PC-9 (cell line): ENCODE measurements at regions not wholly inside any gene's neighbourhood (a gene's known extent, or its start where the extent isn't known, plus 50 kb on each side); places are given as distances from the start of the nearest gene placed in this dataset.

Source experiments
- BruUV-seq: library from RNA; stranded (reverse); fragments of 400-500 nt; replicated peaks from 2 replicates; lab custom pipeline; 2021; lab: Mats Ljungman, UMichigan
- CTCF ChIA-PET: fragments of 300-600 bp; sonication (Branson Sonifier 250); formaldehyde crosslinking; loops from one replicate; lab custom pipeline; 2022; ENCODE audit warnings: antibody characterized with exemption; lab: Charles Lee
- POLR2A ChIA-PET: fragments of 300-600 bp; sonication (Branson Sonifier 250); formaldehyde crosslinking; loops from one replicate; lab custom pipeline; 2022; ENCODE audit warnings: antibody characterized with exemption; ENCODE audit not compliant: unreplicated experiment; lab: Charles Lee
- DNase-seq, 2 experiments: peaks; one replicate each; pipeline versions ENCODE4 v3.0.0 to v3.0.0-alpha.2; 2015 to 2022; ENCODE audit warnings: mixed read lengths in 1 of 2
- H2AFZ ChIP-seq: fragments of 200-600 bp; sonication (generic); 2 replicates; pipeline ENCODE4 v1.8.1; 2017; ENCODE audit warnings: antibody characterized with exemption
- H3F3A ChIP-seq: fragments of 200-600 bp; sonication (generic); 2 replicates; pipeline ENCODE4 v1.8.1; 2017; ENCODE audit warnings: antibody characterized with exemption, mild to moderate bottlenecking, low read depth; ENCODE audit not compliant: insufficient read depth
- H3K27ac ChIP-seq: fragments of 200-600 bp; sonication (generic); 2 replicates; pipeline ENCODE4 v1.6.1; 2016; ENCODE audit warnings: mixed run types
- H3K27me3 ChIP-seq: fragments of 200-600 bp; sonication (generic); 2 replicates; pipeline ENCODE4 v1.6.1; 2016; ENCODE audit warnings: low read depth, mixed run types; ENCODE audit not compliant: insufficient read depth
- H3K36me3 ChIP-seq: fragments of 200-600 bp; sonication (generic); 2 replicates; pipeline ENCODE4 v1.6.1; 2016; ENCODE audit warnings: low read depth, mixed run types
- H3K4me1 ChIP-seq: fragments of 200-600 bp; sonication (generic); replicated peaks from 2 replicates; pipeline ENCODE4 v1.6.1; 2016; ENCODE audit warnings: mixed run types; ENCODE audit not compliant: insufficient read depth
- H3K4me2 ChIP-seq: fragments of 200-600 bp; sonication (generic); 2 replicates; pipeline ENCODE4 v1.6.1; 2017; ENCODE audit warnings: mixed run types
- H3K4me3 ChIP-seq: fragments of 200-600 bp; sonication (generic); 2 replicates; pipeline ENCODE4 v1.6.1; 2016; ENCODE audit warnings: mixed run types
- H3K79me2 ChIP-seq: fragments of 200-600 bp; sonication (generic); 2 replicates; pipeline ENCODE4 v1.6.1; 2017; ENCODE audit warnings: low read depth, mixed run types
- H3K9me2 ChIP-seq: fragments of 200-600 bp; sonication (generic); 2 replicates; pipeline ENCODE4 v1.8.1; 2017; ENCODE audit warnings: mild to moderate bottlenecking; ENCODE audit not compliant: insufficient read depth
- H3K9me3 ChIP-seq: fragments of 200-600 bp; sonication (generic); 2 replicates; pipeline ENCODE4 v1.8.1; 2016; ENCODE audit warnings: low read depth; ENCODE audit not compliant: insufficient read depth
- H4K20me1 ChIP-seq: fragments of 200-600 bp; sonication (generic); 2 replicates; pipeline ENCODE4 v1.8.1; 2017; ENCODE audit not compliant: insufficient read depth
- EZH2 ChIP-seq: fragments of 200-600 bp; sonication (generic); IDR thresholded peaks from 2 replicates; pipeline ENCODE4 v1.8.0; 2017; ENCODE audit warnings: antibody characterized with exemption, low read depth
- intact Hi-C: fragments of 100-400 bp; cut with micrococcal nuclease; formaldehyde crosslinking; loops from one replicate; pipeline ENCODE4 v1.10.0; 2022; ENCODE audit not compliant: unreplicated experiment
- TF ChIP-seq, protein P1 (sequence below): fragments of 200-600 bp; sonication (generic); conservative IDR thresholded peaks from 2 replicates; pipeline ENCODE4 v1.6.1; 2017; ENCODE audit warnings: mixed run types, antibody characterized with exemption, mild to moderate bottlenecking, moderate library complexity

DNA sequence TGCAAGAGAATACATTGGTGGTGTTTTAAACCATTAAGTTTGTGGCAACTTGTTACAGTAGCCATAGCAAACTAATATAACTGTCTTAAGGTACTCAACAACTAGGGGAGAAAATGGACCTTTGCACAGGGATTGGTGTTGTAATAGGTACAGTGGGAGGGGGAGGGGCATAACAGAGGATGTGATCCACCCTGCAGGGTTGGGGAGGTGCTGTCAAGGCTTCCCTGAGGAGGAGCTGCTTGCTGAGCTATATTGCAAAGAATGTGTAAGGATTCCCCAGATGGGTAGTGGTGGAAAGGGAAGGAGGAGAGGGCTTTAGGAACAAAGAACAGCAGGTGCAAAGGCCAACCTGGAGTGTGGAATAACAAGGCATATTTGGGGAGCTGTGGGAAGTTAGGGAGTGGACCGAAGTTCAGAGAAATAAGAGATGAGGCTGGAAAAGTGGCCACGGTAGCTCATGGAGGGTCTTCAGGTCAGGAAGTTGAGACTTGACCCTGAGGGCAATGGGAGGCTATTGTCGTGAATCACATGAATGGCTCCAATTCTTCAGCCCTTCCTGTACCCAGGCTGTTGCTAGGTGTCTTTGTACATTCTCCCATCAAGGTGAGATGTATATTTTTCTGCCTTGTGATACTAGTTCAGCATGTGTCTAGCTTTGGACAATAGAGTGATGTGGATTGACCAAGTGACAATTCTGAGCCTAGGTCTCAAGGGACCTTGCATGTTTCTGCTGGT, 168.6 kb upstream of the CSF3R start:
- no peak overlapping the region for H2AFZ ChIP-seq
- POLR2A ChIA-PET = no interaction called here
- H3F3A ChIP-seq = no peaks in the 10 kb centered on the region
- H3K4me2 ChIP-seq = no peak overlapping the region
- no peaks in the 10 kb centered on the region for H3K4me1 ChIP-seq
- H3K4me3 ChIP-seq = no peak overlapping the region
- no TSS peak for BruUV-seq
- no peaks in the 10 kb centered on the region for H3K36me3 ChIP-seq
- no peaks in the 10 kb centered on the region for H4K20me1 ChIP-seq
- DNase-seq = no peak
- H3K27me3 ChIP-seq = peaks cover 67% of the 10 kb centered on the region
- no peak for TF ChIP-seq EZH2
- TF ChIP-seq, protein P1, sequence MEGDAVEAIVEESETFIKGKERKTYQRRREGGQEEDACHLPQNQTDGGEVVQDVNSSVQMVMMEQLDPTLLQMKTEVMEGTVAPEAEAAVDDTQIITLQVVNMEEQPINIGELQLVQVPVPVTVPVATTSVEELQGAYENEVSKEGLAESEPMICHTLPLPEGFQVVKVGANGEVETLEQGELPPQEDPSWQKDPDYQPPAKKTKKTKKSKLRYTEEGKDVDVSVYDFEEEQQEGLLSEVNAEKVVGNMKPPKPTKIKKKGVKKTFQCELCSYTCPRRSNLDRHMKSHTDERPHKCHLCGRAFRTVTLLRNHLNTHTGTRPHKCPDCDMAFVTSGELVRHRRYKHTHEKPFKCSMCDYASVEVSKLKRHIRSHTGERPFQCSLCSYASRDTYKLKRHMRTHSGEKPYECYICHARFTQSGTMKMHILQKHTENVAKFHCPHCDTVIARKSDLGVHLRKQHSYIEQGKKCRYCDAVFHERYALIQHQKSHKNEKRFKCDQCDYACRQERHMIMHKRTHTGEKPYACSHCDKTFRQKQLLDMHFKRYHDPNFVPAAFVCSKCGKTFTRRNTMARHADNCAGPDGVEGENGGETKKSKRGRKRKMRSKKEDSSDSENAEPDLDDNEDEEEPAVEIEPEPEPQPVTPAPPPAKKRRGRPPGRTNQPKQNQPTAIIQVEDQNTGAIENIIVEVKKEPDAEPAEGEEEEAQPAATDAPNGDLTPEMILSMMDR = no peak
- H3K79me2 ChIP-seq = no peaks in the 10 kb centered on the region
- no peaks in the 10 kb centered on the region for H3K9me3 ChIP-seq
- intact Hi-C loops = no loop called here
- no peak overlapping the region for H3K27ac ChIP-seq
- CTCF ChIA-PET = interaction anchor here (0.6 kb wide), 1 partner anchor 267 kb away, joined by 3 read pairs; no protein-coding TSS in a partner anchor
- H3K9me2 ChIP-seq = no peaks in the 10 kb centered on the region

DNA sequence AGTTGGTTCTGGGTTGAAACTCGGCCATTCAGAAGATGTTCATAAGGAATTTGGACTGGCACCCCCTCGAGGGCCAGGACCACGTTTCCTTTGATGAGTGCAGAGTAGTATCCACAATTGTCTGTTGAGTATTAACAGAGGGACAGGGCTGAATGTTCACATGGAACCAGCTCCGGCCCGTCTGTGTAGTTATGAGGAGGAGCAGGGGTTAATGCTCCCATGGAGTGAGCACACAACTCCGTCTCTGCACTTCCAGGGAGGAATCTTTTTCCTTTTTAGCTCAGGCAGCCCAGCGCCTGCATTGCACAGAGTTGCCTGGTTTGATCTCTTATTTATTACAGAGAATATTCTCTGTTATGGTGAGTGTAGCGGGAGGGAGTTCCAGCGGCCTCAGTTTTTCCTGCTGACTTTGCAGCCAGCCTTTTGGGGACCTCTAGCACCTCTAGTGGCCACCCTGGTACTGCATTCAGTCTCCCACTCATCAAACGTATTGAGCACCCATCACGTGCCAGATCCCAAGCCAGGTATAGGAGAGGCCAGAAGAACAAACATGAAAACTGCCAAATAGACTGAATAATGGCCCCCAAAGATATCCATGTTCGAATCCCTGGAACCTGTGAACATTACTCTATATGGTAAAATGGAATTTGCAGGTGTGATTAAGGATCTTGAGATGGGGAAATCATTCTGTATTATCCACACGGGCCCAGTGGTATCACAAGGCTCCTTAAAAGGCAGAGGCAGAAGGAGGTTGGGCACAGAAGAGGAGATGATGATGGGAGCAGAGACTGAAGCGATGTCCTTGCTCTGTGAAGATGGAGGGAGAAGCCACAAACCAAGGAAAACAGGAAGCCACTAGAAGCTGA, 167.7 kb upstream of the CSF3R start:
- peak in 1 of 2 experiments; percentile 62 for DNase-seq
- H3K36me3 ChIP-seq = no peaks in the 10 kb centered on the region
- TF ChIP-seq EZH2 = no peak
- TF ChIP-seq, protein P1 = peak; percentile 92
- H3K4me2 ChIP-seq = no peak overlapping the region
- no peaks in the 10 kb centered on the region for H3F3A ChIP-seq
- H3K4me3 ChIP-seq = no peak overlapping the region
- no peaks in the 10 kb centered on the region for H3K4me1 ChIP-seq
- H3K9me2 ChIP-seq = no peaks in the 10 kb centered on the region
- intact Hi-C loops = no loop called here
- no peak overlapping the region for H3K27ac ChIP-seq
- CTCF ChIA-PET = no interaction called here
- H2AFZ ChIP-seq = no peak overlapping the region
- H4K20me1 ChIP-seq = no peaks in the 10 kb centered on the region
- H3K9me3 ChIP-seq = no peaks in the 10 kb centered on the region
- POLR2A ChIA-PET = no interaction called here
- H3K79me2 ChIP-seq = no peaks in the 10 kb centered on the region
- no TSS peak for BruUV-seq
- H3K27me3 ChIP-seq = peaks cover 72% of the 10 kb centered on the region

DNA sequence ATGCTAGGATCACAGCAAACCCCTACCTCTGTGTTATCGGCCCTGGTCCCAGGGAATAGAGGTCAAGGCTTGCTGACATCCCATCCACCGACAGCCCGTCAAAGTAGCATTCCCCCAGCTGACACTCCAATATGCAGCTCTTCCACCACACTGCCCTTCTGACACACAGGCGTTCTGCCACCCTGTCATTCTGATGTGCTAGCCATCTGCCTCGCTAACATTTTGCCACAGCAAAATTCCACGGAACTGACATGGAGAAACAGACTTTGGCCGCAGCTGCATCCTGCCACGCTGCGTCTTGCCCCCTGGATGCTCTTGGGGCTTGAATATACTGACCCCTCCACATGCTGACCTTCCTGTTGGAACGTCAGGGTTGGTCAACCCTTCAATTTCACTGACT, 163.2 kb upstream of the CSF3R start:
- no peaks in the 10 kb centered on the region for H3K9me2 ChIP-seq
- H3K4me2 ChIP-seq = no peak overlapping the region
- DNase-seq = no peak
- H3K27ac ChIP-seq = no peak overlapping the region
- H3K4me1 ChIP-seq = no peaks in the 10 kb centered on the region
- H3K9me3 ChIP-seq = no peaks in the 10 kb centered on the region
- no peaks in the 10 kb centered on the region for H4K20me1 ChIP-seq
- H3K27me3 ChIP-seq = peaks cover 84% of the 10 kb centered on the region
- no peak overlapping the region for H2AFZ ChIP-seq
- no peaks in the 10 kb centered on the region for H3K36me3 ChIP-seq
- ChIA-PET CTCF (no interaction called here), POLR2A (no interaction called here)
- TF ChIP-seq, protein P1 = no peak
- no peak for TF ChIP-seq EZH2
- intact Hi-C loops = no loop called here
- BruUV-seq = no TSS peak
- no peaks in the 10 kb centered on the region for H3F3A ChIP-seq
- H3K4me3 ChIP-seq = no peak overlapping the region
- H3K79me2 ChIP-seq = no peaks in the 10 kb centered on the region
